ENCODE measurements at regions not wholly inside any gene's neighbourhood (a gene's known extent, or its start where the extent isn't known, plus 50 kb on each side); places are given as distances from the start of the nearest gene placed in this dataset.
A peak's percentile ranks its signal among the peaks of the same experiment; 100 is the strongest.
"Not testable (repeated sequence)": the region's sequence is repeated elsewhere in the genome, so short reads cannot be mapped to it uniquely, and the experiment has no call there.

DNA sequence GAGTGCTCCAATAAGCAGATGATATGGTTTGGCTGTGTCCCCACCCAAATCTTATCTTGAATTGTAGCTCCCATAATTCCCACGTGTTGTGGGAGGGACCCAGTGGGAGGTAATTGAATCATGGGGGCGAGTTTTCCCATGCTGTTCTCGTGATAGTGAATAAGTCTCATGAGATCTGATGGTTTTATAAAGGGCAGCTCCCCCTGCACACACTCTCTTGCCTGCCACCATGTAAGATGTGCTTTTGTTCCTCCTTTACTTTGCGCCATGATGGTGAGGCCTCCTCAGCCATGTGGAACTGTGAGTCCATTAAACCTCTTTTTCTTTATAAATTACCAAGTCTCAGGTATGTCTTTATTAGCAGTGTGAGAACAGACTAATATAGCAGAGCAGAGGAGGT, 142.5 kb downstream of the ADSS2 start:
- H3K4me1 ChIP-seq (ENCODE audit: control insufficient read depth, insufficient read depth, low read depth, low read length); H3K18ac ChIP-seq (ENCODE audit: low read depth in 1 of 2, low read length in 2 of 2); H3K9me3 ChIP-seq (ENCODE audit: control insufficient read depth, low read length); H2AFZ ChIP-seq (ENCODE audit: low read depth, low read length); H3K14ac ChIP-seq (ENCODE audit: low read length in 2 of 2); DNase-seq; H3K9ac ChIP-seq (ENCODE audit: low read length); H3K23ac ChIP-seq (ENCODE audit: low read length in 2 of 2); H2BK5ac ChIP-seq (ENCODE audit: low read depth, low read length, poor library complexity, severe bottlenecking); H2BK12ac ChIP-seq (ENCODE audit: low read length in 2 of 2); H3K4me3 ChIP-seq (ENCODE audit: insufficient read depth in 1 of 2, low read depth in 1 of 2, low read length in 2 of 2); H3K4ac ChIP-seq (ENCODE audit: low read depth in 1 of 2, low read length in 2 of 2); H4K8ac ChIP-seq (ENCODE audit: low read length); H3K79me1 ChIP-seq (replicated peaks; ENCODE audit: low read length, poor library complexity, severe bottlenecking); H3K27ac ChIP-seq (ENCODE audit: low read length, poor library complexity, severe bottlenecking); H3K36me3 ChIP-seq (ENCODE audit: control insufficient read depth in 1 of 2, insufficient read depth in 2 of 2, low read depth in 1 of 2, low read length in 2 of 2); H2BK120ac ChIP-seq (ENCODE audit: low read depth, low read length); H4K91ac ChIP-seq (ENCODE audit: low read length); H2AK5ac ChIP-seq (ENCODE audit: low read length, severe bottlenecking); H2BK15ac ChIP-seq (ENCODE audit: low read depth, poor library complexity, severe bottlenecking); H3K27me3 ChIP-seq (ENCODE audit: control insufficient read depth in 1 of 2, insufficient read depth in 1 of 2, low read length in 2 of 2); H3K4me2 ChIP-seq (ENCODE audit: low read length, poor library complexity, severe bottlenecking): not testable (repeated sequence)
- WGBS, result 91% methylated on average over 3 of the region's 4 CpGs

- H3K79me1 ChIP-seq (replicated peaks; ENCODE audit: low read length, poor library complexity, severe bottlenecking), result no peaks in the 10 kb centered on the region
- H4K8ac ChIP-seq (ENCODE audit: low read length), result no peak overlapping the region
- H3K14ac ChIP-seq (ENCODE audit: low read length in 2 of 2), result no peak overlapping the region
- no peak overlapping the region for H2AK5ac ChIP-seq (ENCODE audit: low read length, severe bottlenecking)
- no peak overlapping the region for H2BK5ac ChIP-seq (ENCODE audit: low read depth, low read length, poor library complexity, severe bottlenecking)
- peak overlapping the region; percentile 55 for H3K9ac ChIP-seq (ENCODE audit: low read length)
- no peak overlapping the region for H3K23ac ChIP-seq (ENCODE audit: low read length in 2 of 2)
- DNase-seq, result no peak
- H2BK120ac ChIP-seq (ENCODE audit: low read depth, low read length), result no peak overlapping the region
- H2AFZ ChIP-seq (ENCODE audit: low read depth, low read length), result no peak overlapping the region
- H2BK12ac ChIP-seq (ENCODE audit: low read length in 2 of 2), result no peak overlapping the region
- no peaks in the 10 kb centered on the region for H3K27me3 ChIP-seq (ENCODE audit: control insufficient read depth in 1 of 2, insufficient read depth in 1 of 2, low read length in 2 of 2)
- no peak overlapping the region for H2BK15ac ChIP-seq (ENCODE audit: low read depth, poor library complexity, severe bottlenecking)
- H4K91ac ChIP-seq (ENCODE audit: low read length), result no peak overlapping the region
- no peak overlapping the region for H3K4ac ChIP-seq (ENCODE audit: low read depth in 1 of 2, low read length in 2 of 2)
- H3K36me3 ChIP-seq (ENCODE audit: control insufficient read depth in 1 of 2, insufficient read depth in 2 of 2, low read depth in 1 of 2, low read length in 2 of 2), result no peaks in the 10 kb centered on the region
- no peaks in the 10 kb centered on the region for H3K4me1 ChIP-seq (ENCODE audit: control insufficient read depth, insufficient read depth, low read depth, low read length)
- WGBS, result 95% methylated on average over 18 of the region's 18 CpGs
- H3K27ac ChIP-seq (ENCODE audit: low read length, poor library complexity, severe bottlenecking), result no peak overlapping the region
- no peak overlapping the region for H3K18ac ChIP-seq (ENCODE audit: low read depth in 1 of 2, low read length in 2 of 2)
- H3K4me2 ChIP-seq (ENCODE audit: low read length, poor library complexity, severe bottlenecking), result no peak overlapping the region
- peak overlapping the region in 1 of 2 experiments; percentile 6 for H3K4me3 ChIP-seq (ENCODE audit: insufficient read depth in 1 of 2, low read depth in 1 of 2, low read length in 2 of 2)
- H3K9me3 ChIP-seq (ENCODE audit: control insufficient read depth, low read length), result no peaks in the 10 kb centered on the region
Measured at GRCh38 chr1:244311784-244312532, 139.8 kb downstream of the ADSS2 start.

DNA sequence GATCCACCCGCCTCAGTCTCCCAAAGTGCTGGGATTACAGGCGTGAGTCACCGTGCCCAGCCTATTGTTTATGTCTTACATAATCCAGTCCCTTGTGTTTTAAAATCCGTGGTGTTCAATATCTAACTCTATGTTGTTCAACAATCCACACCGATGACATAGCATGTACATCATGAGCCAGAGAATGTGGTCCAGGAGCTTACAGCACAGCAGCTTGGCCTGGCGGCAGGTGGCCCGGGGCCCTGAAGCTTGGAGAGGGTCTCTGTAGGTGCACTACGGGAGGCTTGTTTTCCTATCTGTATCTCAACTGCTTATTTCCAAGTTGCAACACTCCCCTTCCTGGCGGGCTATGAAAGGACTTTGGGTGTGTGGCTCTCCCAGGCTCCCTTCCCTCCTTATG, 138.4 kb downstream of the ADSS2 start:
- Histone ChIP-seq H3K79me1 (replicated peaks; ENCODE audit: low read length, poor library complexity, severe bottlenecking) (no peaks in the 10 kb centered on the region), H3K9me3 (ENCODE audit: control insufficient read depth, low read length) (no peaks in the 10 kb centered on the region), H4K91ac (ENCODE audit: low read length) (no peak overlapping the region), H3K4me3 (ENCODE audit: insufficient read depth in 1 of 2, low read depth in 1 of 2, low read length in 2 of 2) (no peak overlapping the region), H3K27ac (ENCODE audit: low read length, poor library complexity, severe bottlenecking) (no peak overlapping the region), H2BK12ac (ENCODE audit: low read length in 2 of 2) (no peak overlapping the region), H3K4me1 (ENCODE audit: control insufficient read depth, insufficient read depth, low read depth, low read length) (no peaks in the 10 kb centered on the region), H2BK120ac (ENCODE audit: low read depth, low read length) (no peak overlapping the region), H2BK15ac (ENCODE audit: low read depth, poor library complexity, severe bottlenecking) (no peak overlapping the region), H2AK5ac (ENCODE audit: low read length, severe bottlenecking) (no peak overlapping the region), H3K23ac (ENCODE audit: low read length in 2 of 2) (no peak overlapping the region), H3K27me3 (ENCODE audit: control insufficient read depth in 1 of 2, insufficient read depth in 1 of 2, low read length in 2 of 2) (no peaks in the 10 kb centered on the region), H4K8ac (ENCODE audit: low read length) (no peak overlapping the region), H3K18ac (ENCODE audit: low read depth in 1 of 2, low read length in 2 of 2) (no peak overlapping the region), H3K4ac (ENCODE audit: low read depth in 1 of 2, low read length in 2 of 2) (no peak overlapping the region), H3K4me2 (ENCODE audit: low read length, poor library complexity, severe bottlenecking) (no peak overlapping the region), H3K14ac (ENCODE audit: low read length in 2 of 2) (no peak overlapping the region), H3K9ac (ENCODE audit: low read length) (no peak overlapping the region), H2AFZ (ENCODE audit: low read depth, low read length) (no peak overlapping the region), H2BK5ac (ENCODE audit: low read depth, low read length, poor library complexity, severe bottlenecking) (no peak overlapping the region), H3K36me3 (ENCODE audit: control insufficient read depth in 1 of 2, insufficient read depth in 2 of 2, low read depth in 1 of 2, low read length in 2 of 2) (no peaks in the 10 kb centered on the region)
- WGBS, result 90% methylated on average over 8 of the region's 9 CpGs
- DNase-seq, result no peak

- no peak overlapping the region for H4K91ac ChIP-seq (ENCODE audit: low read length)
- no peak overlapping the region for H2BK15ac ChIP-seq (ENCODE audit: low read depth, poor library complexity, severe bottlenecking)
- H3K27me3 ChIP-seq (ENCODE audit: control insufficient read depth in 1 of 2, insufficient read depth in 1 of 2, low read length in 2 of 2), result no peaks in the 10 kb centered on the region
- WGBS, result 73% methylated on average over 8 of the region's 8 CpGs
- H3K4me1 ChIP-seq (ENCODE audit: control insufficient read depth, insufficient read depth, low read depth, low read length), result no peaks in the 10 kb centered on the region
- H2BK5ac ChIP-seq (ENCODE audit: low read depth, low read length, poor library complexity, severe bottlenecking), result no peak overlapping the region
- no peaks in the 10 kb centered on the region for H3K9me3 ChIP-seq (ENCODE audit: control insufficient read depth, low read length)
- no peak overlapping the region for H3K14ac ChIP-seq (ENCODE audit: low read length in 2 of 2)
- no peak overlapping the region for H3K23ac ChIP-seq (ENCODE audit: low read length in 2 of 2)
- H2AFZ ChIP-seq (ENCODE audit: low read depth, low read length), result no peak overlapping the region
- H2BK12ac ChIP-seq (ENCODE audit: low read length in 2 of 2), result peak overlapping the region in 1 of 2 experiments; percentile 45
- no peak overlapping the region for H4K8ac ChIP-seq (ENCODE audit: low read length)
- H2AK5ac ChIP-seq (ENCODE audit: low read length, severe bottlenecking), result no peak overlapping the region
- no peak overlapping the region for H3K4me2 ChIP-seq (ENCODE audit: low read length, poor library complexity, severe bottlenecking)
- no peak for DNase-seq
- H3K27ac ChIP-seq (ENCODE audit: low read length, poor library complexity, severe bottlenecking), result no peak overlapping the region
- H3K9ac ChIP-seq (ENCODE audit: low read length), result no peak overlapping the region
- no peak overlapping the region for H2BK120ac ChIP-seq (ENCODE audit: low read depth, low read length)
- no peak overlapping the region for H3K4me3 ChIP-seq (ENCODE audit: insufficient read depth in 1 of 2, low read depth in 1 of 2, low read length in 2 of 2)
- no peaks in the 10 kb centered on the region for H3K79me1 ChIP-seq (replicated peaks; ENCODE audit: low read length, poor library complexity, severe bottlenecking)
- H3K18ac ChIP-seq (ENCODE audit: low read depth in 1 of 2, low read length in 2 of 2), result no peak overlapping the region
- H3K4ac ChIP-seq (ENCODE audit: low read depth in 1 of 2, low read length in 2 of 2), result no peak overlapping the region
- H3K36me3 ChIP-seq (ENCODE audit: control insufficient read depth in 1 of 2, insufficient read depth in 2 of 2, low read depth in 1 of 2, low read length in 2 of 2), result no peaks in the 10 kb centered on the region
Measured at GRCh38 chr1:244314921-244315559, 136.7 kb downstream of the ADSS2 start.

Data from mesenchymal stem cell (in vitro differentiated cells and primary cell).